Large intestine (tissue), 3 donors: ENCODE measurements at regions not wholly inside any gene's neighbourhood (a gene's known extent, or its start where the extent isn't known, plus 50 kb on each side); places are given as distances from the start of the nearest gene placed in this dataset.
A peak's percentile ranks its signal among the peaks of the same experiment; 100 is the strongest.

Source experiments
- DNase-seq, 2 donors: peaks; one replicate each; pipeline versions ENCODE4 v3.0.0 to v3.0.0-alpha.2; 2013
- H3K27ac ChIP-seq: one replicate; pipeline ENCODE4 v1.5.1; 2013; ENCODE audit warnings: low read length
- H3K27me3 ChIP-seq: 2 replicates; pipeline ENCODE4 v1.6.1; 2013; ENCODE audit warnings: low read length; ENCODE audit not compliant: control insufficient read depth, insufficient read depth
- H3K36me3 ChIP-seq: 2 replicates; pipeline ENCODE4 v1.6.1; 2013; ENCODE audit warnings: low read length; ENCODE audit not compliant: control insufficient read depth, insufficient read depth
- H3K4me1 ChIP-seq: one replicate; pipeline ENCODE4 v1.6.1; 2013; ENCODE audit warnings: low read length; ENCODE audit not compliant: control insufficient read depth, insufficient read depth
- H3K4me3 ChIP-seq: one replicate; pipeline ENCODE4 v1.5.1; 2013; ENCODE audit warnings: low read length
- H3K9me3 ChIP-seq: one replicate; pipeline ENCODE4 v1.6.1; 2013; ENCODE audit warnings: mild to moderate bottlenecking, low read depth, low read length, moderate library complexity; ENCODE audit not compliant: control insufficient read depth
- WGBS: methylation state at CpG from one replicate; pipeline ENCODE4 v1.1.5; 2013; ENCODE audit warnings: low lambda C conversion rate; ENCODE audit not compliant: insufficient coverage; 5-methylcytosine and 5-hydroxymethylcytosine counted together

GRCh38 chr11:40062616-40063015 is 1396.8 kb downstream of the LRRC4C start:
- no peaks in the 10 kb centered on the region for H3K36me3 ChIP-seq
- H3K27ac ChIP-seq, result no peak overlapping the region
- no peak for DNase-seq
- no peaks in the 10 kb centered on the region for H3K27me3 ChIP-seq
- H3K9me3 ChIP-seq, result no peaks in the 10 kb centered on the region
- no peak overlapping the region for H3K4me3 ChIP-seq
- no peaks in the 10 kb centered on the region for H3K4me1 ChIP-seq
- WGBS, result 60% methylated on average over 1 of the region's 2 CpGs

GRCh38 chr11:40061221-40061620 is 1398.2 kb downstream of the LRRC4C start:
- 93% methylated on average over 3 of the region's 3 CpGs for WGBS

GRCh38 chr11:40054631-40055030 is 1404.8 kb downstream of the LRRC4C start:
- Histone ChIP-seq H3K27ac (no peak overlapping the region), H3K4me1 (no peaks in the 10 kb centered on the region), H3K9me3 (no peaks in the 10 kb centered on the region), H3K36me3 (no peaks in the 10 kb centered on the region), H3K27me3 (no peaks in the 10 kb centered on the region), H3K4me3 (no peak overlapping the region)
- DNase-seq, result no peak

More at GRCh38 chr11:40061221-40061620, 1398.2 kb downstream of the LRRC4C start:
- no peaks in the 10 kb centered on the region for H3K4me1 ChIP-seq
- no peaks in the 10 kb centered on the region for H3K36me3 ChIP-seq
- no peak for DNase-seq
- H3K27me3 ChIP-seq, result no peaks in the 10 kb centered on the region
- no peak overlapping the region for H3K4me3 ChIP-seq
- no peaks in the 10 kb centered on the region for H3K9me3 ChIP-seq
- H3K27ac ChIP-seq, result no peak overlapping the region

GRCh38 chr11:40045312-40045711 is 1414.1 kb downstream of the LRRC4C start:
- Histone ChIP-seq H3K36me3 (no peaks in the 10 kb centered on the region), H3K4me3 (no peak overlapping the region), H3K27ac (no peak overlapping the region), H3K27me3 (no peaks in the 10 kb centered on the region), H3K4me1 (no peaks in the 10 kb centered on the region), H3K9me3 (no peaks in the 10 kb centered on the region)
- DNase-seq, result no peak
- 70% methylated on average over 2 of the region's 3 CpGs for WGBS

GRCh38 chr11:40037005-40037404 is 1422.4 kb downstream of the LRRC4C start:
- Histone ChIP-seq H3K36me3 (no peaks in the 10 kb centered on the region), H3K9me3 (no peaks in the 10 kb centered on the region), H3K4me1 (no peaks in the 10 kb centered on the region), H3K27ac (no peak overlapping the region), H3K27me3 (no peaks in the 10 kb centered on the region), H3K4me3 (no peak overlapping the region)
- WGBS, result no CpG with 5 or more reads among the region's 2 CpGs
- DNase-seq, result peak; percentile 5 to 32

- WGBS, result no CpG with 5 or more reads among the region's 3 CpGs
Observed at GRCh38 chr11:40032331-40032730, 1427.1 kb downstream of the LRRC4C start.

GRCh38 chr11:40030867-40031266 is 1428.6 kb downstream of the LRRC4C start:
- H3K4me1 ChIP-seq, result peaks cover 5% of the 10 kb centered on the region
- H3K36me3 ChIP-seq, result no peaks in the 10 kb centered on the region
- H3K27me3 ChIP-seq, result no peaks in the 10 kb centered on the region
- no peak overlapping the region for H3K27ac ChIP-seq
- H3K9me3 ChIP-seq, result no peaks in the 10 kb centered on the region
- peak in 1 of 2 donors; percentile 22 for DNase-seq
- no peak overlapping the region for H3K4me3 ChIP-seq
- WGBS, result no CpG with 5 or more reads among the region's 2 CpGs

More at GRCh38 chr11:40032331-40032730, 1427.1 kb downstream of the LRRC4C start:
- DNase-seq, result no peak
- no peaks in the 10 kb centered on the region for H3K36me3 ChIP-seq
- no peaks in the 10 kb centered on the region for H3K27me3 ChIP-seq
- H3K27ac ChIP-seq, result no peak overlapping the region
- no peaks in the 10 kb centered on the region for H3K9me3 ChIP-seq
- H3K4me3 ChIP-seq, result no peak overlapping the region
- peaks cover 5% of the 10 kb centered on the region for H3K4me1 ChIP-seq

GRCh38 chr11:40029391-40029790 is 1430.1 kb downstream of the LRRC4C start:
- H3K4me3 ChIP-seq, result peak overlapping the region; percentile 39
- H3K4me1 ChIP-seq, result peaks cover 5% of the 10 kb centered on the region
- peak overlapping the region; percentile 69 for H3K27ac ChIP-seq
- DNase-seq, result peak; percentile 5 to 74
- no peaks in the 10 kb centered on the region for H3K9me3 ChIP-seq
- H3K27me3 ChIP-seq, result no peaks in the 10 kb centered on the region
- no peaks in the 10 kb centered on the region for H3K36me3 ChIP-seq
- WGBS, result no CpG with 5 or more reads among the region's 13 CpGs

GRCh38 chr11:40027720-40028119 is 1431.7 kb downstream of the LRRC4C start:
- no peak overlapping the region for H3K27ac ChIP-seq
- H3K9me3 ChIP-seq, result no peaks in the 10 kb centered on the region
- no peak overlapping the region for H3K4me3 ChIP-seq
- DNase-seq, result no peak
- WGBS, result 95% methylated on average over 2 of the region's 5 CpGs
- no peaks in the 10 kb centered on the region for H3K36me3 ChIP-seq
- H3K27me3 ChIP-seq, result no peaks in the 10 kb centered on the region
- H3K4me1 ChIP-seq, result peaks cover 5% of the 10 kb centered on the region

GRCh38 chr11:40023724-40024123 is 1435.7 kb downstream of the LRRC4C start:
- no peaks in the 10 kb centered on the region for H3K4me1 ChIP-seq
- no peaks in the 10 kb centered on the region for H3K36me3 ChIP-seq
- no peak for DNase-seq
- no peak overlapping the region for H3K4me3 ChIP-seq
- no peaks in the 10 kb centered on the region for H3K27me3 ChIP-seq
- no peaks in the 10 kb centered on the region for H3K9me3 ChIP-seq
- no peak overlapping the region for H3K27ac ChIP-seq

- Histone ChIP-seq H3K27me3 (no peaks in the 10 kb centered on the region), H3K4me1 (no peaks in the 10 kb centered on the region), H3K27ac (no peak overlapping the region), H3K4me3 (no peak overlapping the region), H3K36me3 (no peaks in the 10 kb centered on the region), H3K9me3 (no peaks in the 10 kb centered on the region)
- no peak for DNase-seq
- 95% methylated on average over 2 of the region's 3 CpGs for WGBS
Observed at GRCh38 chr11:40010011-40010410, 1449.4 kb downstream of the LRRC4C start.
